Coronary artery (tissue), 2 donors: ENCODE measurements at regions not wholly inside any gene's neighbourhood (a gene's known extent, or its start where the extent isn't known, plus 50 kb on each side); places are given as distances from the start of the nearest gene placed in this dataset.
"Not testable (repeated sequence)": the region's sequence is repeated elsewhere in the genome, so short reads cannot be mapped to it uniquely, and the experiment has no call there.

Source experiments
- DNase-seq: peaks from one replicate; pipeline ENCODE4 v3.0.0-alpha.2; 2017; ENCODE audit warnings: low spot score
- H3K27ac ChIP-seq, 2 donors: fragments of 200-600 bp; sonication (generic); one replicate each; pipeline ENCODE4 v1.5.1; 2016 to 2019
- H3K4me3 ChIP-seq: fragments of 200-600 bp; sonication (generic); 2 replicates; pipeline ENCODE4 v1.5.1; 2016; ENCODE audit warnings: mild to moderate bottlenecking, moderate library complexity
- TF ChIP-seq, protein P1 (sequence below): fragments of 200-600 bp; sonication (generic); IDR thresholded peaks from one replicate; pipeline ENCODE4 v1.5.1; 2019; ENCODE audit warnings: antibody characterized with exemption

DNA sequence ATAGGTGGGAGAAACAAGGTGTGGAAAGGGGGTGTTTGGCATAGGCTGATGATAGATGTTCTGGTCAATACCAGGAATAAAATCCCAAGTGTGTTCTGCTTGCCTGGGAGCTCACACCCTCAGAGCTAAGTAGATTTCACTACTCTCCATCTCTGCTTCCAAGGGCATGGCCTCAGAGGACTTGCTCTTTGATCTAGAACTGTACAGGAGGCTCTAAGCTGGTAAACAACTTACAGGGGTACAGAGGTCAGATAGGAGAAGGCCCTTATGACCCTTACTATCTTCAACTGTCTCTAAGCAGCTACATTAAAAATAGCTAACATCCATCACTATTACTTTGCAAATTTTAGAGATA is 221.5 kb upstream of the KLF14 start:
- H3K4me3 ChIP-seq = no peak overlapping the region
- no peak overlapping the region for H3K27ac ChIP-seq
- no peak for DNase-seq
- TF ChIP-seq, protein P1, sequence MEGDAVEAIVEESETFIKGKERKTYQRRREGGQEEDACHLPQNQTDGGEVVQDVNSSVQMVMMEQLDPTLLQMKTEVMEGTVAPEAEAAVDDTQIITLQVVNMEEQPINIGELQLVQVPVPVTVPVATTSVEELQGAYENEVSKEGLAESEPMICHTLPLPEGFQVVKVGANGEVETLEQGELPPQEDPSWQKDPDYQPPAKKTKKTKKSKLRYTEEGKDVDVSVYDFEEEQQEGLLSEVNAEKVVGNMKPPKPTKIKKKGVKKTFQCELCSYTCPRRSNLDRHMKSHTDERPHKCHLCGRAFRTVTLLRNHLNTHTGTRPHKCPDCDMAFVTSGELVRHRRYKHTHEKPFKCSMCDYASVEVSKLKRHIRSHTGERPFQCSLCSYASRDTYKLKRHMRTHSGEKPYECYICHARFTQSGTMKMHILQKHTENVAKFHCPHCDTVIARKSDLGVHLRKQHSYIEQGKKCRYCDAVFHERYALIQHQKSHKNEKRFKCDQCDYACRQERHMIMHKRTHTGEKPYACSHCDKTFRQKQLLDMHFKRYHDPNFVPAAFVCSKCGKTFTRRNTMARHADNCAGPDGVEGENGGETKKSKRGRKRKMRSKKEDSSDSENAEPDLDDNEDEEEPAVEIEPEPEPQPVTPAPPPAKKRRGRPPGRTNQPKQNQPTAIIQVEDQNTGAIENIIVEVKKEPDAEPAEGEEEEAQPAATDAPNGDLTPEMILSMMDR = no peak

DNA sequence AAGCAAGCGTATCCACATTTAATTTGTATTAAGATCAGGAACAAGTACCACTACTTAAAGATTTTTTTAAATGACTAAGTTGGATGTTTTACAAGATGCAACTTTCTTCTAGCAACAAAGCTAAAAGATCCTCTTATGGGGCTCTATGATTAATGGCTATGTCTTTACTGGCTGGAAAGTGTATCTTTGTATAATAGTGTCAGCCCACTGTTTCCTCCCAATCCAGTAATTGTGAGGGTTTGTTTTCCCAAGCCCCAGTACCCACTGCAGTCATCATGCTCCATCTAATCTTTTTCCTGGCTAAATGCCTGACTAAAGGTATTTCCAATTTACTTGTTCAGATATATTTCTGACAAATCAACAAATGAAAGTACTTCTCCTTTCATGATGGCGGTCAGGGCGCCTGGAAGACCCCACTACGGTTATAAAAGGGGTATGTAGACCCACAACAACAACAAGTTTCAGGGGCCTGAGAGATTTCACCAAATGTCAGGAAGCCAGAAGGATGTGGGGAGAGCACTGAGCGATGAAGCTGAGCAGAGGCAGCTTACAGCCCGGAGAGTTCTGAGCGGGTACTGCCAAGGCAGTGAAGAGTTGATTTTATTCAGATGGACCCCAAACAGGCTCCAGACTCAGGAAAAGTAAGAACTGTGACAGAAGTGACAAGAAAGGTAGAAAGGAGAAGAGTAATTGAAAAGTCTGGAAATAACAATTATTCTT is 222.6 kb upstream of the KLF14 start:
- TF ChIP-seq, protein P1 = no peak
- Histone ChIP-seq H3K4me3 (no peak overlapping the region), H3K27ac (no peak overlapping the region)
- no peak for DNase-seq

DNA sequence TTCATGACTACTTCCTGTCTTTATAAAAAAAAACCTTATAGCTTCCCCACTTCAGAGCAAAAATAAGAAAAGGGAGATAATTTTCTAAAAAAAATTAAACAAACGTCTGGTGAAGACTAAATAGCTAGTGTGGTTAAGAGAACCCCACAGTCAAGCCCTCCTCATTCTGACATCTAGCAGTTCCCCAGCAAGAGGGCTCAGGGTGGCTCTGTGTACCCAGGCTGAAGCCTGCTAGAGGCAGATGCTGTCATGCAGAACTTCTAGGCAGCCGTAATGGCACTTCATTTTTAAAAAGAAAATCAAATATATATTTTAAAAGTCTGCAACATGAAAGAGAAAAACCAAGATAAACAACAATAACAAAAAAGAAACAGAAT is 223.1 kb upstream of the KLF14 start:
- no peak overlapping the region for H3K27ac ChIP-seq
- DNase-seq = no peak
- TF ChIP-seq, protein P1 = no peak
- no peak overlapping the region for H3K4me3 ChIP-seq

DNA sequence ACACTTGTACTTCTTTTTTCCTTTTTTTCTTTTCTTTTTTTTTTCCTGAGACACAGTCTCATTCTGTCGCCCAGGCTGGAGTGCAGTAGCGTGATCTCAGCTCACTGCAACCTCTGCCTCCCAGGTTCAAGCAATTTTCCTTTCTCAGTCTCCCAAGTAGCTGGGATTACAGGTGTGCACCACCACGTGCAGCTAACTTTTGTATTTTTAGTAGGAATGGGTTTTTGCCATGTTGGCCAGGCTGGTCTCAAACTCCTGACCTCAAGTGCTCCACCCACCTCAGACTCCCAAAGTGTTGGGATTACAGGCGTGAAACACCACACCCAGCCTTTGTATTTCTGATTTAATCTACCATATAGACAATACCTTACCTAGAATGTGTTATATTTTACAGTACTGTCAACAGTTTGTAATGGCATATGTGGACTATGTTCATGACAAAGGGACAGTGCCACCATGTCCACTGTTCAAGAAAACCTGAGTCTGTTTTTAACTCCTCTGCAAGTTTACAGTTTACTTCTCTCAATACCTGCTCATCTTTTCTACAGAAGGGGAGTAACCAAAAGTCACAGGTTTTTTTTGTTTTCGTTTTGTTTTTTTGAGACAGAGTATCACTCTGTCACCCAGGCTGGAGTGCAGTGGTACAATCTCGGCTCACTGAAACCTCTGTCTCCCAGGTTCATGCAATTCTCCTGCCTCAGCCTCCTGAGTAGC is 223.9 kb upstream of the KLF14 start:
- not testable (repeated sequence) for H3K27ac ChIP-seq, DNase-seq, H3K4me3 ChIP-seq

DNA sequence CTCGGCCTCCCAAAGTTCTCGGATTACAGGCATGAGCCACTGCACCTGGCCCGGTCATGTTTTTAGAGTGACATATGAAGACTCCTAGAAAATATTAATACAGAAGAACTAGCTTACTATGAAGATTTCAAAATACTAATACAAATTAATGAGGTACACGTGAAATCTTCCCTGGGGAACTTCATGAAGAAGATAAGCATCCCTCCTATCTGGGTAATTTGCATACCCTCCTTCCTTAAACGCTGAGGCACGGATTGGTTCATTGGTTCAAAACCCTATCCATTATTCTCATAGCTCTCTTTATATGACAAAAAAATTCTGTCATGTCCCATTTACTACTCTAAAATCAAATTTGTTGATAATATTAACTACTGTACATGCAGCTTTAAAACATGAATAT is 224.8 kb upstream of the KLF14 start:
- TF ChIP-seq, protein P1 = no peak
- H3K27ac ChIP-seq = no peak overlapping the region
- no peak overlapping the region for H3K4me3 ChIP-seq
- no peak for DNase-seq

DNA sequence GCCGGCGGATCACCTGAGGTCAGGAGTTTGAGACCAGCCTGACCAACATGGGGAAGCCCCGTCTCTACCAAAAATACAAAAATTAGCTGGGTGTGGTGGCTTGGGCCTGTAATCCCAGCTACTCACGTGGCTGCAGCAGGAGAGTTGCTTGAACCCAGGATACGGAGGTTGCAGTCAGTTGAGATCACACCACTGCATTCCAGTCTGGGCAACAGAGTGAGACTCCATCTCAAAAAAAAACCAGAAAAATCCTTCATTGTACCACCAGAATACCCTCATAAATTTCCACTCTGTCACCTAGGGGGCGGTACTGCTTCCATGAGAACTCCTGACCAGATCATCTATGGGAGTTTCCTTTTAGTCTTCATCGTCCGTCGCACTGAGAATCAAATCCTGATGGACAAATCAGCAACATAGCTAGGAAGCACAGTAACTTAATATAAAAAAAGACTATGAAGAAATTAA is 225.8 kb upstream of the KLF14 start:
- no peak overlapping the region for H3K4me3 ChIP-seq
- no peak for DNase-seq
- TF ChIP-seq, protein P1 = no peak
- H3K27ac ChIP-seq = no peak overlapping the region

DNA sequence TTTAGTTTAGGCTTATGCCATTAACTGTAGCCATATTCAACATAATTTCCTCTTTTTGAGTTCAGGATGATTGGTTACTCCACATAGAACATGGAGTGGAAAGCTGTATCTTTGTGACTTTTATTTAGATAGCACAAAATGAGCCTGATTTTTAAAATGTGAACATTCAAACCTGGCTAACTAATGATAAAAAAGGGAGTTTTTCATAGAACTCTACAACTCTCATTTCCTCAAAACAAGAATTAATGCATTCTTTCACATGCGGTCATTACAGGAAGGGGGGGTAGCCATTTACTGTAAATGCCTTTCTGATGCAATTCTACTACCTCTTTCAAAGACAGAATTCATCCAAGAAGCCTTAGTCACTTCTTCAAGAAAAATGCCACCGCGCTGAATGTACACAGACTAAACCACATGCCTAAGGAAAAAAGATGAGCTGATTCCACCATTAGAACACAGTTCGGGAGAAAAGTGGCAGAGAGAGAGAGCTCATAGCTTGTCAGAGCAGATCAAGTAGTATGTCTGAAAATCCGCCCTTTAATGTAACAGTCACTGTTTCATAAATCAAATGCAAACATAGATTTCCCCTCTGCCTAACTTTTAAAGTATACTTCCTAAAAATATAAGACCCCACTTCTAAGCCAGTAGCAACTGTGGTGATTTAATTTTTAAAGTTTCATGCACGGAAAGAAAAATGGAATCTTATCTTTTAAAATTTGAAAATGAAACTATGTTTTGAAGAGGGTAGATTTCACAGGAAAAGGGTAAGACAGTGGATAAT is 226.4 kb upstream of the KLF14 start:
- TF ChIP-seq, protein P1 = no peak
- peak overlapping the region in 1 of 2 donors; percentile 18 for H3K27ac ChIP-seq

More for the DNA sequence above, 226.4 kb upstream of the KLF14 start:
- H3K4me3 ChIP-seq = no peak overlapping the region
- DNase-seq = no peak
